Ecto neural progenitor cell (in vitro differentiated cells): ENCODE measurements at regions not wholly inside any gene's neighbourhood (a gene's known extent, or its start where the extent isn't known, plus 50 kb on each side); places are given as distances from the start of the nearest gene placed in this dataset.

Experiments
- DNase-seq: peaks from one replicate; pipeline ENCODE4 v3.0.0-alpha.2; 2018; ENCODE audit warnings: low spot score

DNA sequence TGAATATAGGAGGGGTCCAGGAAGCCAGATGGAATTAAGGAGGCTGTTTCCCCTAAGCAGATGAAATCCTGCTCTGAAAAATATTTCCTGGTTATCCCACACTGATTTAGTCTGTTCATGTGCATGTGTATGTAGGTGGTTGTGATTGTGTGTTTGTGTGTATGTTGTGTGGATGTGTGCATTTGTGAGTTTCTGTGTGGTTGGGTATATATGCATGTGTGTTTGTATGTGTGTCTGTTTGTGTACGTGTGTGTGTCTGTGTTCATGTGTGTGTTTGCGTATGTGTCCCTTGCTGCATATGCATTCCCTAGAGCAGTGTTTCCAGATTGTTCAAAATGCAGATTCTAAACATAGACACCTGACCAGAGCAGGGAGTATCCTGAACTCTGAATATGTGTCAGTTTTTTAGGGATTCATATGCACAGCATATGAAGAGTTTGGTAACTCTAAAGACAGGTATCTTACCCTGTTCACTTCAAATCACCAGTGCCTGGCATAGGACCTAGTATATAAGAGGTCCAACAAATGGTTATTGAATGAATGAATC, 239.8 kb downstream of the MAFB start:
- no peak for DNase-seq

DNA sequence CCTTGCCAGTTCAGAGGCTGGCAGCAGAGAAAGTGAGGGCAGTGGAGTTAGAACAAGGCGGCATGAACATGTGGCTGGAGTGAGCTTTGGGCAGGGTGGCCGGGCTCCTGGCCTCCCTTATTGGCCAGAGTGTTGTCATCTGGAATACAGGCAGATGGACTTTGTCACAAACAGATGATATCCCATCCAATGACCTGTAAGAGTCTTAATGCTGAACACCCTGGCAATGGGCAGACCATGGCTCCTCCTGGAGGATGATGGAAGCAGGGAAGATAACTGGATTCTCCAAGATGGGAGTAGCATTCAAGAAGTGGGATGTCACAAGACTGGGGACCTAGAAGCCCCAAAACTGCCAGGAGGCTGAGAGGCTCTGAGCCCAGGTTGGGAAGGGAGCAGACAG, 242.1 kb downstream of the MAFB start:
- DNase-seq = no peak

DNA sequence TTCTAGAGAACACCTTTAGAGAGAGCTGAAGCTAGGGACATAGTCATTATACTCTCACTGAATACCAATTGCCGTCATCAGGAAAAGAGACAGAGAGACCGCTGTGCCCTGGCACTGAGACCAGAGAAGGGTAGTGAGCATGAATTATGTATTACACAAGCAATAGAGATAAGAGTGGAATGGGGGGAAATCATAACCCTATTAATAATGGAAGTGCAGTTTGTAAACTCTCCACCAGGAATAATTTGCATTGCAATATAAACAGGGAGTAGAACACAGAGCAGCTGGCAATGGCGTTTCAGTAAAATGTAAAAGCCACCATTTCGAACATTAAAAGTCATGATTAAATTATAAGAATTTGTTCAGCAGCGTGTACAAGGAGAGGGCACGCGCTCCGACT, 244.5 kb downstream of the MAFB start:
- no peak for DNase-seq

DNA sequence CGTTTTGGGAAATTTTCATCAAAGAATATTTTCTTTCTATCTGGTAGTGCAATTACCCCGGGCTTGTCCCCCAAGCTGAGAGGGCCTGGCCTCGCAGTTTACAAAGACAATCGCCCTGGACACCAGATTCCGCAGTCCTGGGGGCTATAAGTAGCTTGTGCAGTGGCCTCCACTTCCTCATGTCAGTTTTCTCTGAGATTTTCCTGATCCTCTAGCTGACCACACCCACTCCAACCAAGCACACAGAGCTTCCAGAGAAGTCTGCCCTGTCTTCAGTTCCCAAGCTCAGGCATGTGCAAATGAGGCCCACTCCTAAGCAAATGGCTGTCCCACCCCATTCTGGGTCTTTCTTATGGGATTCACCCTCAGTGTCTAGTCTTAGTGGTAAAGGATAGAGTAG, 245.3 kb downstream of the MAFB start:
- DNase-seq = no peak

DNA sequence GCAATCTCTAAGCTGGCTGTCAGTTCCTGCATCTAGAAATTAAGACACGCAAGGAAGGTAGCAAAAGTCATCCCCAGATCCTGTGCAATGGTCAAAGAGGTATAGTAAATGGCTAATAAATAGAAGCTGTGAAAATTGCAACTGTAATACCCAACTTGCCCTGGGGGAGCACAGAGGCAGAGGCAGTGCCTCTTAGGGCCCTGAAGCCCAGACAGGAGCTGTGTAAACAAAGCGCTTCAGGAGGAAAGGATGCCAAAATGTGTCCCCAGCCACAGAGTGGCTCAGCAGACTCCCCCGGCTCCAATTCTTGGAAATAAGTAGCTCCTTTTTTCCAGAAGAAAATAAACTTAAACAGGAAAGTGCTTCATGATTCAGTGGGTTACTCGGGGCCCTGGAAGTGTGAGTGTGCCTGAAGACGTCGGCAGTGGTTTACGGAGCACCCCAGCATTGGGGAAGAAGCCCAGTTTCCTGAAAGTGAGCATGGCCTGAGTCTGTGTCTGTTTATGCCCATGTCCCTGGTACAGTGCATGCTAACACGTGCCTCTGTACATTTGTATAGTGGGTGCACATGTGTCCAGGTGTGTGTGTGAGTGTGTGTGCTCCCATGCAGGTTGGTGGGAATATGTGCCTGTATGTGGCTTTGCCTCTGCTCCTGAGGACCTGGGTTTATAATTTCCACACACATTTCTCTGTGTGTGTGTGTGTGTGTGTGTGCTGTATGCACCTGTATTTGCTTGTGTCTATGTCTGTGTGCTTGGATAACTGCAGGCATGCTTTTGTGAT, 246.7 kb downstream of the MAFB start:
- no peak for DNase-seq

DNA sequence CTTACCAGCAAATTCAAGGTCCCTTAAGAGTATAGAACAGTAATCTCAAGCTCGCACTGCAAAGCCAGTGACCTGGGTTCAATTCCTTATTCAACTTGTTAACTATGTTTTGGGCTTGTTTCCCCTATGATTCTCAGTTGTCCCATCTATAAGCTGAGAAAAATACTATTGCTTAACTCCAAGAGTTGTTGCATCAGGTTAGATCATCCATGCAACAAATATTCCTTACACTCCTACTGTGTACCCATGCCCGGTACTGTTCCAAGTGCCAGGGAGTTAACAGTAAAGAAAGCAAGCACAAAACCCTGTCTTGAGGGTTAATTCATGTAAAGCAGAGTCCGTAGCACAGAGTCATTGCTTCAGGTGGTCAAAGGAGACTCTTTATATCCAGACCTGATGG, 247.3 kb downstream of the MAFB start:
- DNase-seq = no peak

DNA sequence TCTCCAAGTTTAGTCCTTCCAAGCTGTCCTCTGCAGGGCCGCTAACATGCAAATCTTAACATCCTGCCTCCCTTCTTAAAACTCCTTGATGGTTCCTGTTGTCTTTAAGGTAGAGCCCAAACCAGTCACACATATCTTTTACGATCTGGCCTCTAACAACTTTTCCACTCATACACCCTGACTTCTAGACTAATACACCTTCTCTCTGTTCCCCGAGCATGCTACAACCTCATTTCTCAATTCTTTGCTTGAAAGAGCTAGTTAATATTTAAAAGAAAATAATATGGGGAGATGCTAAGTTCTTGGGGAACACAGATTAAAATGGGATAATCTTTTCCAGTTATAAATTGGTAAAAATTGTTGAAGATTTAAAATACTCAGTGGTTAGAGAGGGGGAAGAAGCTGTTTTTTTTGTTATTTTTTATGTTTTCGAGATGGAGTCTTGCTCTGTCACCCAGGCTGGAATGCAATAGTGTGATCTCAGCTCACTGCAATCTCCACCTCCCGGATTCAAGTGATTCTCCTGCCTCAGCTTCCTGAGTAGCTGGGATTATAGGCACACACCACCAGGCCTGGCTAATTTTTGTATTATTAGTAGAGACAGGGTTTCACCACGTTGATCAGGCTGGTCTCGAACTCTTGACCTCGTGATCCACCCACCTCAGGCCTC, 250.7 kb downstream of the MAFB start:
- no peak for DNase-seq

DNA sequence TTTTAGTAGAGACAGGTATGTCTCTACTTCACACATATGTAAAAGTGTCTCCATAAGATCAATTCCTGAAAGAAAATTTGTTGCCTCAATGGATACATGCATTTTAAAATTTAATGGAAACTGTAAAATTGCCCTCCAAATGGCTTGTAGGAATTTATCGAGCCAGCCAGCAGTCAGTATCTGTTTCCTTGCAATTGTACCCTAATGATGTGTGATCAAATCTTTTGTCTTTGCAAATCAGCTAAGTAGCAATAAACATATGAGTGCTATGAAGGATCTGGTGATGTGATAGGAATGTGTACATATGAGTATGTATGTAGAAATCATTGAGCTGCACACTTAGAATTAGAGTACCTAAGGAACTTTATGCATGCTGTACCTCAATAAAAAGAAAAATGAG, 253.0 kb downstream of the MAFB start:
- no peak for DNase-seq

DNA sequence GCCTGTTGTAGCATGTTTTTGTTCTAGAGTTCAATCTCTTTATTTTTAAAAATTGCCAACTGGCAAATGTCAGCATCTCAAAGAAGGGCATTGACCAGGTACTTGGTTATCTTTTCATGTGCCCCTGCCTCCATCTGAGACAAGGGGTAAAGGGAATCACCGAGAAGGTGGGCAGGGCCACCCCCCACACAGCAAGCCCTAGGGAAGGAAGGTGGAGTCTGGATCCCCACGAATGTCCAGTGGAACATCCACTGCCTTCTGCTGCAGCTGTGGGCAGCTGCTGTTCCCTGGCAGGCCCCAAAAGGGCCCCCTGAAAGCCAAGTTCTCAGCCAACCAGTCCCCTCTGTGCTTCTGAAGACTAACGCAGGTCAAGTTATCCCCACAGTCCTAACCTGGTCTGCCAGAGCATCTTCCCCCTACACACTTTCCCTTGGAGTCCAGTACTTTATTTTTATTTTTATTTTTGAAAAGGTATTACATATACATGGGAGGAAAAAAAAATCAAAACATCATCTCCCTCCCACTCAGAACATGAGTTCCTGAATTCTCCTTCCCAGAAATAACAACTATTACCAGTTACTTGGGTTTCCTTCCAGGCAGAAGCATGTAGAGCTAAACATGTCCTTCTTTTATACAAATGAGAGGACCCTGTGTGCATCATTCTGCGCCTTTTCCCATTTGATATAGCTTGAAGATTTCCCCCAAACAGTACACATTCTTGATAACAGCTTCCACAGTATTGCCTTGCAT, 253.7 kb downstream of the MAFB start:
- DNase-seq = no peak

DNA sequence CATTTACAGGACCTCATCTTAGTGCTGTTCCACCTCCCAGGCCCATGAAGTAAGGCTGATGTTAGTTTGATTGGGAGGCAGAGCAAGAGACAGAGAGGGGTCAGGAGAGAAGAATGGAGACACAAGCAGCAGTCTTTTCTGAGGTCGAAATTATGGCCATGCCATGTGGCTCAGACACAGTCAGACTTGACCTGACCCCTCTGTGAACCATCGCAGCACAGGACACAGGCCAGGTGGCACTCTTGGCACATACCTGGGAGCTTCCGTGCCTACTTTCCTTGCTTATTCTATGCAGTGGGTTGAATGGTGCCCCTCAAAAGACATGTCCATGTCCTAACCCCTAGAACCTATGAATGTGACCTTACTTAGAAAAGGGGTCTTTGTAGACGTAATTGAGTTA, 254.9 kb downstream of the MAFB start:
- DNase-seq = no peak

DNA sequence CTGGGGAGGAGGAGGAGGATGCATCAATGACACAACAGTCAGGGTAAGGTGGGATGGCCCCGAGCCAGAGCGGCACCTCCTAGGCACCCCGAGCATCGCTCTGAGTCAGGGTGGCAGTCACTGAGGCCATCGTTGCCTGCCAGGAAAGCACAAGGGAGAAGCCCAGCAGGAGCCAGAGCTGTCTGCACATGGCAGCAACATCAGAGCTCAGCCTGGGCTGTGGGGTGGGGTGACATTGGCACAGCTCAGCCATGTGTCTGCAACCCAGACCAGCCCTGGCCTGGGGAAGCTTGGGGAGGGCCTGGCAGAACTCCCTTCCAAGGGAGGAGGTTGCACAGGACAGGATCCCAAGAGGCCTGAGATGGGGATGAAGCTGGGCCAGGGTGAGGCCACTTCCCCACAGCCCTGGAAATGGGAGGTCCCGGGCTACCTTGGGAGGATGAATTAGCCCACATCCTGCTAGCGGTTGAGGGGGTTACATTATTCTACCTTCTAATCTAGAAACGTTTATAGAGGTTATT, 255.6 kb downstream of the MAFB start:
- no peak for DNase-seq

DNA sequence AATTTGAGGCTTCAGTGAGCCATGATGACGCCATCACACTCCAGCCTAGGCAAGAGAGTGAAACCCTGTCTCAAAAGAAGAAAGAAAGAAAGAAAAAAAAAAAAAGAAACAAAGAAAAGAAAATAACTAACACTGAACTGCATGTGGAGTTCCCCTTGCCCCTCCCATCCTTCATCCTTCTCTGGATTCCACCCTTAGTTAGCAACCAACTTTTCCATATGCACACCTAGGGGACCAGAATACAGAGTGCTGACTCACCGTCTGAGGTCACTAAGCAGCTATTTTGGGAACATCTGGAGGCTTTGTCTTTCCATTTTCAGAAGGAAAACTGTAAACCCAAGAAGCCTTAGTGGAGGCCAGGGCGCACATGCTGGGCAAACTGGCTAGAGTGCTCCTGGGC, 257.4 kb downstream of the MAFB start:
- no peak for DNase-seq

DNA sequence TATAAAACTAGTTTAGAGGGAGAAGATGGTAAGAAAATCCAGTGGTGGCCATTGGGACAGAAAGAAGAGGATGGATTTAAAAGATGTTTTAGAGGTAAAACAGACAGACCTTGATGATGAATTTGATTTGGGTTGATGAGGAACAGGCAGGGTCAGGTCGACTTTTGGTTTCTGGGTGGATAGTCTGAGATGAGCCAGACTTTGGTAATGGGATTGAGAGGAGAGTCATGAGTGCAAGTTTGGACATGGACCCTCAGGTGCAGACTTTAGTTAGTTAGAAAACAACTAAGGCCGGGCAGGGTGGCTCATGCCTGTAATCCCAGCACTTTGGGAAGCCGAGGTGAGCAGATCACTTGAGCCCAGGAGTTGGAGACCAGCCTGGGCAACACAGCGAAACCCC, 257.9 kb downstream of the MAFB start:
- no peak for DNase-seq

DNA sequence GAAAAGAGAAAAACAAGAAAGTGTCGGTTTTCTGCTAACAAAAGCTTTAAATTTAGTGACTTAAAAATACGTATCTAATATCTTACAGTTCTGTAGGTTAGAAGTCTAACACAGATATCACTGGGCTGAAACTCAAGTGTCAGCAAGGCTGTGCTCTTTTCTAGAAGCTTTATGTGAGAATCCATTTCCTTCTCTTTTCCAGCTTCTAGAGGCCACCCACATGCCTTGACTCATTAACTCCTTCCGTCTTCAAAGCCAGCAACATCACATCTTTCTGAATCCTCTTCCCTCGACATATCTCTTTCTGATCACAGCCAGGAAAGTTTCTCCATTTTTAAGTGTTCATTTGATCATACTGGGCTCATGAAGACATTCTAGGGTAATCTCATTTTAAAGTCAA, 262.0 kb downstream of the MAFB start:
- DNase-seq = no peak

DNA sequence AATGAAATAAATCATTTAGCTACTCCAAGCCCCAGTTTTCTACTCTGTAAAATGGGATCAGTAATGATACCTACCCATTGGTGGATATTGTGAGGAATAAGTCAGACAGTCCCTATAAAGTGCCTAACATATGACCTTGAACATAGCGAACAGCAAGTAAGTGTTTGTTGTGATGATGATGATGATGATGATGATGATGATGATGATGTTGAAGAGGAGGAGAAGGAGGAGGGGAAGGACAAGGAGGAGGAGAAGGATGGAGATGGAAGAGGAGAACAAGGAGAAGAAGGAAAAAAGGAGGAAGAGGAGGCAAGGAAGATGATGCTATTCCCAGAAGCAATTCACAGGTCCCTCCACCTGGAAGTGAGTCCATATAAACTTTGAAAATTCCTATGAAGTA, 264.3 kb downstream of the MAFB start:
- no peak for DNase-seq

DNA sequence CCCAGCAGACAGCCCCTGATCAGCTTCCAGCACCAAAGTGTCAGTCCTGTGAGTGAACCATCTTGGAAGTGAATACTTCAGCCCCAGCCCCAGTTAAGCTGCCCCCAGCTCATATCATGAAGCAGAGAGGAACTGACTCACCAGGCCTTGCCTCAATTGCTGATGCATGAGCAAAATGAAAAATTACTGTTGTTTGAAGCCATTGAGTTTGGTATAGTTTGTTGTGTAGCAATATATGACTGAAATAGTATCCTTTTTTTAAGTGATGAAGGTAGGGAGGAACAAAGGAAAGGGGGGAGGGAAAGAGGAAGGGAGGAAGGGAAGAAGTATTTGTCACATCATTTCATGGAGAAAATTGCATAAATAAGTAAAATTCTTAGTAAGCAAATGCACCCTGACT, 266.4 kb downstream of the MAFB start:
- no peak for DNase-seq

DNA sequence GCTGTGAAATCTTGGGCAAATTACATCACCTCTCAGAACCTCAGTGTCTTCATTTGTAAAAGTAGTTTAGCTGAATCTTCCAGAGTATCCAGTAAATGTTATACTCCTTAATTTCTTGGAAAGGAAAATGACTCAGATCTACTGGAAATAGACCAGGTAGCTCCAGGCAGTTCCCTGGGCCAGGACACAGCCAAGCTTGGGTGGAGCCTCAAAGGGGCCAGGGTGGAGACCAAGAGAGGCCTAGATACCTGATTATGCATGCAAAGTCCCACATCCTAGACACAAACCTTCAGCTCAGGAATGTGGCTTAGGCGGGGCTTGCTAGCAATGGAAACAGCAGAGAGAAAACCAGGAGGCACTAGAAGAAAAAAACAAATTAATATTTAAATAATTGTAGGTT, 272.8 kb downstream of the MAFB start:
- no peak for DNase-seq

DNA sequence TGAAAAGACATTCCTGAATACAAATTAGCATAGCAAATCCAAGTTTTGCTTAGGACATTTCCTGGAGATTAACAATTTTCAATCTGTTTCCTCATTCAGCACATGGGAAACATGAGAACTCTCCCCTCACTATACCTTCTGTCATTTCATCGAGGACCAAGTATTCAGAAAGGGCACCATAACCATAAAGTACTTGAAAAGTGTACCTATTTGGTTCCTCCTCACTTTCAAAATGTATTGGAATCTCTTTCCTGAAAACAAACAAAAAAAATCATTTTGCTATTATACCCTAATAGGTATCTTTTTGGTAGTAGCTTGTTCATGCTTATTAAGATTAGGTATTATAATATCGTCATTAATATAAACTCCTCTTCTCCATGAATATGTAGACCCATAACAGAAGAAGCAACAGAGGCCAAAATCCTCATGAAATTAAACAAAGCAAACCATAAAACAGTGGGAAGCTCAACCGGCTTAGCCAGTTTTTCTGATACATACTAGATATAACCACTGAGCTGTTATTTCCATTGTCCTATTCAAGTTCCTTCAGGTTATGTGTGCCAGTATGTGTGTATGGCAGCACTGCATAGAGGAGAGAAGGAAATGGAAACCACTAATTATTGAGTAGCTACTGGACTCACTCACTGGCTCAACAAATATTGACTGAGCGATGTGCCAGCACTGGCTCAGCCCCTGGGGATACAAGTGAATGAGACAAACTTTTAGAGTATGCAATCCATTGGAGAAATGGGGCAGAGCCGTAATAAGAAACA, 274.0 kb downstream of the MAFB start:
- DNase-seq = no peak

DNA sequence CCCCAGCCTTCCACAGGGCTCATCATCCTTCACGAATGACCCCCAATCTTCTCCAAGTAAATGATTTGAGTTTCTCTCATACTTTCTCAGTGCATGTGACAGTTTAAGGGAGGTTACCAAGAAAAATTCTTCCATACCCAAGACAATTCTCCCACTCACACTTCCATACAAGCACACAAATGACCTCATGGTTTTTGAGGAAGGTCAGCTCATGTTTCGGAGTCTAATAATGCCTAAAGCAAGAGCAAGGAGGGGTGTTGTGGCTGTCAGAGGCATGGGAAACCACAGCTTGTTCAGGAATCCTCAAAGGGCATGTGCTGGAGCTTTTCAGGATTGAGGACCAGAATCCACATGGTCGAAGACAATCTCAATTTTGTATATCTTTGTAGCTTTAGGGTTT, 279.0 kb downstream of the MAFB start:
- no peak for DNase-seq

DNA sequence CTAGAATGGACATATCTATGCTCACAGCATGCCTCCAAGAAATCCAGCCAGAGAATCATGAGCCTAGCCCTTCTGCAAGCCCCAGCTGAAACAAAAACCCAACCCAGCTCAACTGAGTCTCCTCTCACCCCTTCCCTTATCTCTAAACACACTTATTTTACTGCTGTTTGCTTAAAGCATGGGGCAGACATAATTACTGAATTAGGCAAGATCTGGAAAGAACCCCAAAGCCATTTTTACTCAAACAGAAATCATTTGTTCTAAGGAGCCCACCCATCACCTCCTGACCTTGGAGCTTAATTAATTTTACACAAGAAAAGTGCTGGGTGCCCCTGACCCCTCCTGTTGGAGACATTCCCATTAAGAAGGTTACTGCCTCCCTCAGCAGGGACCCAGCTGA, 291.6 kb downstream of the MAFB start:
- no peak for DNase-seq

DNA sequence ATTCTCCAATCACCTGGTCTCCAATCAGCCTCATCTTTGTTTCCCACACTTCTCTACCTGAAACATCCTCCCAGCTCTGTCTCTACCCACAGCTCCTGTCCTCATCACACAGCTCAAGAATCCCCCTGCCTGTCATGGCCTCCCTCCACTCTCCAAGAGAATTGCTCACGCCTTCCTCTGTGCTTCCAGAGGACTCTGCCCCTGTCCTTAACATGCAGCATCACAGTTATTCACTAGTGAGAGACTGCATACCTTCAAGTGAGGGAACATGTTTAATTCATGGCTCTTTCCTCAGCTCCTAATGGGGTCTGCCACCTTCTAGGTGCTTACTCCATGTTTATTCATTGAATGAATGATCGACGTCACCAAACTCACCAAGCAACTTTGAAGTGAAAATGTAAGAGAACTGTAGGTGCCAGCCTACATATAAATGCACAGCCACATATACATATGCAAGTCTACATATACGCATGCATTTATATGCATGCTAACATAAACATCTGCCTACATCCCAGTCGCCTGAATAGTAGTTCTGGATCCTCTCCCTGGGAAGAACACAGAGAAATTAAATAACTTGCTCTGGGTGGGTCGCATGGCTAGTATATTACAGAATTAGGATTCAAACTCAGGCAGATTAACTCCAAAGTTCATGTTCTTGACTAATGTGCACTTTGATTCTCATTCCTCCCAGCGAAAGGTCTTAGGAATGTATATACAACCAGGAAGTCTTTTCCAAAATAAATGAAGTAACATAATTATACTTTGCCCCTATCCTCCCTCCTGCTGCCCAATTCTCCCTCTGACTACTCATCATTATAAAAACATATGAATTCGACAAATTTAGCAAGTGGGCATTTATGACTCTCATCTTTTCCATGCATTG, 295.6 kb downstream of the MAFB start:
- no peak for DNase-seq
